Neural progenitor cell (in vitro differentiated cells): ENCODE measurements at regions not wholly inside any gene's neighbourhood (a gene's known extent, or its start where the extent isn't known, plus 50 kb on each side); places are given as distances from the start of the nearest gene placed in this dataset.
"Not testable (repeated sequence)": the region's sequence is repeated elsewhere in the genome, so short reads cannot be mapped to it uniquely, and the experiment has no call there.

Experiments
- CTCF ChIP-seq: fragments of 200-600 bp; sonication (generic); IDR thresholded peaks from 2 replicates; pipeline ENCODE4 v1.5.1; 2017; ENCODE audit warnings: antibody characterized with exemption, mild to moderate bottlenecking
- EZH2 ChIP-seq: fragments of 200-600 bp; sonication (generic); IDR thresholded peaks from 2 replicates; pipeline ENCODE4 v1.6.1; 2017; ENCODE audit warnings: antibody characterized with exemption, mild to moderate bottlenecking, moderate library complexity
- EZH2phosphoT487 ChIP-seq: fragments of 200-600 bp; sonication (generic); IDR thresholded peaks from 2 replicates; pipeline ENCODE4 v1.6.1; 2017; ENCODE audit warnings: antibody characterized with exemption

DNA sequence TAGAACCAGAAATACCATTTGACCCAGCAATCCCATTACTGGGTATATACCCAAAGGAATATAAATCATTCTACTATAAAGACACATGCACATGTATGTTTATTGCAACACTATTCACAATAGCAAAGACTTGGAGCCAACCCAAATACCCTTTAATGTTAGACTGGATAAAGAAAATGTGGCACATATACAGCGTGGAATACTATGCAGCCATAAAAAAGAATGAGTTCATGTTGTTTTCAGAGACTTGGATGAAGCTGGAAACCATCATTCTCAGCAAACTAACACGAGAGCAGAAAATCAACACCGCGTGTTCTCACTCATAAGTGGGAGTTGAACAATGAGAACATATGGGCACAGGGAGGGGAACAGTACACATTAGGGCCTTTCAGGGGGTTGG lies 79.9 kb downstream of the RFPL4B start:
- not testable (repeated sequence) for TF ChIP-seq CTCF, EZH2, EZH2phosphoT487
